ENCODE measurements at regions not wholly inside any gene's neighbourhood (a gene's known extent, or its start where the extent isn't known, plus 50 kb on each side); places are given as distances from the start of the nearest gene placed in this dataset.

DNA sequence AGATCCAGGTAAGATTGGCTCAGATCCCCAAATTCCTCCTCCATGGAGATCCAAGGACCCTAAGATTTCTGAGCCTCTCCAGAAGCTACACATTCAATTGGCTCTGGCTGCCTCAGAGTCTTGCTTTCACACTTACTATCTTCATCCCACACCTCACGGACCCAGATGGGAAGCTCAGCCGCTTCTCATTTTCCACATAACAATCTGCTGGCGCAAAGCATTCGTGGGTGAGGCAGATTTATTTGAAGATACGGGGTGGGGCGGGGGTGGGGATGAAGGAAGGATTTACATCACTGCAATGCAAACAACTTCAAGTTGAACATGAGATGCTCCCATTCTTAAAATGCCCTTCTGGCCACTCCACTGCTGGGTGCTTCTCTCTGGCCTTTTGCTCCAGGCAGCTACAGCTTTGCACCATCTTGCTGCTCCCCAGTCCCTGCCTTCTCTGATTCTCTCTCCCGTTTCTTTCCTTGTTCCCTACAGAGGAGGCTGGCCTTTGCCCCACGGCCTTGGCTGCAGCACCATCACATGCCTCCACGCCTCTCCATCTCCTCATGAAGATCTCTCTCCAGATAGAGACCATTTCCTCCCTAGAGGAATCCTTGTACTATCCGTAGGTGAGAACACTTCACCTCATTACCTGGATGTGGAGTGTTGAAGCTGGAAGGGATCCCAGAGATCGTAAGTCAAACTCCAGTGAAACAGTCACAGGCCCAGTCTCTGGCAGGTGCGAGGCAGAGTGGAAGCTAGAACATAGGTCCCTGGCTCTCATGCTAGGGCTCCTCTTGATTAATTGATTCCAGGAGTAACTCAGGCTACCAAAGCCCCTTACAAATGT is 175.9 kb downstream of the RPLP1 start:
- DNase-seq: no peak

GRCh38 chr15:69629631-69630161 is 177.1 kb downstream of the RPLP1 start:
- DNase-seq: no peak

GRCh38 chr15:69631005-69631404 is 178.4 kb downstream of the RPLP1 start:
- DNase-seq: no peak

DNA sequence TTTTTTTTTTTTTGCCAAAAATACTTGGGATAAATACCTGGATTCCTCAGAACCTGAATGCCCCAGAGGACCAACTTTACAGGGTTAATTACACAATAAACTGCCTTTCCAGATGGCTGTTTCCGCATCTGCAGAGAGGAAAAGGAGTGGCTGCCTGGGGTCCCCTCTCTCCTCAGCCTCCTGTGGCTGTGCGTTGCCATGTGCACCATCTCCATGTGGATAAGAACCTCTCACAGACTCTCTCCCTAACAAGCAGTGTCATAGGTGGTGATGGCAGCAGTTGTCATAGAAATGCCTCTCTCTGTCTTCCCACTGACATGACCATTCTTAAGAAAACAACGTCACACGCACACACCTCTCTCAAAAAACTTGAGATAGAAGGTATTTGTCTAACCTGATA is 179.4 kb downstream of the RPLP1 start:
- no peak for DNase-seq

- no peak for DNase-seq
These were observed 182.2 kb downstream of the RPLP1 start for GRCh38 chr15:69634860-69635259.

GRCh38 chr15:69636169-69636915 is 183.7 kb downstream of the RPLP1 start:
- DNase-seq: no peak

GRCh38 chr15:69637818-69638217 is 185.2 kb downstream of the RPLP1 start:
- DNase-seq: no peak

DNA sequence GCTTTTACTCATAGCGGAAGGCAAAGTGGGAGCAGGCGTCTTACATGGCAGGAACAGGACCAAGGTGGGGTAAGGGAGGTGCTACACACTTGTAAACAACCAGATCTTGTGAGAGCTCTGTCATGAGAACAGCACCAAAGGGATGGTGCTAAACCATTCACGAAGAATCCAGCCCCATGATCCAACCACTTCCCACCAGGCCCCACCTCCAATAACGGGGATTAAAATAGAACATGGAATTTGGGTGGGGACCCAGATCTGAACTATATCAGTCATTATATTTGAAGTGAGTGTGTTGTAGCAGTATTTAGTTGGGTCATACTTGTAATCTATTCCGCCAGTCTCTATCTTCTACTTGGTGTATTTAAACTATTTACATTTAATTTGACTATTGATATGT is 190.9 kb downstream of the RPLP1 start:
- DNase-seq: no peak

DNA sequence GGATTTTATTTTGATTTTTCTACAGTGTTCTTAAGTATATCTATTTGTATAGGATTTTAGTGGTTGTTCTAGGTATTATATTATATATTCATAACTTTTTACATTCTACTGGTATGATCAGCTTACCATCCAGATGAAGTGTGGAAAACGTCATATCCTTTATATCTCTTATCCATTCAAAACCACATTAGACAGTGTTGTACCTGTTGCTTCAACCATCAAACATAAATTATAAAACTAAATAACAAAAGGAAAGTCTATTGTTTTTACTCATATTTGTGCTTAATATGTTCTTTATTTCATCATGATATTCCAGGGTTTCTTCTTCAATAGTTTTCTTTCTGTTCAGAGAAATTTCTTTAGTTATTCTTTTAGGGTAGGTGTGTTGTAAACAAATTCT is 191.4 kb downstream of the RPLP1 start:
- DNase-seq: no peak

DNA sequence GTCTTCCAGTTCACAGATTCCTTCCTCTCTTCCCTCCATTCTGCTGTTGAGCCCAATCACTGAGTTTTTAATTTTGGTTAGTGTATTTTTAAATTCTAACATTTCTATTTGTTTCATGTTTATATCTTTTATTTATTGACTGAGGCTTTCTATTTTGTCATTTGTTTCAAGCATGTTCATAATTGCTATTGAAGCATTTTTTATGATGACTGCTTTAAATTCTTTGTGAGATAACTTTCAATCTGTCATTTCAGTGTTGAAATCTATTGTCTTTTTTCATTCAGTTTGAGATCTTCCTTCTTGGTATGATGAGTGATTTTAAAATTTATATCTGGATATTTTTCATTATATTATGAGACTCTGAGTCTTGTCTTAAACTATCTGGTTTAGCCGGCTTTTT is 192.3 kb downstream of the RPLP1 start:
- DNase-seq: no peak

GRCh38 chr15:69647142-69647513 is 194.5 kb downstream of the RPLP1 start:
- DNase-seq: no peak

DNA sequence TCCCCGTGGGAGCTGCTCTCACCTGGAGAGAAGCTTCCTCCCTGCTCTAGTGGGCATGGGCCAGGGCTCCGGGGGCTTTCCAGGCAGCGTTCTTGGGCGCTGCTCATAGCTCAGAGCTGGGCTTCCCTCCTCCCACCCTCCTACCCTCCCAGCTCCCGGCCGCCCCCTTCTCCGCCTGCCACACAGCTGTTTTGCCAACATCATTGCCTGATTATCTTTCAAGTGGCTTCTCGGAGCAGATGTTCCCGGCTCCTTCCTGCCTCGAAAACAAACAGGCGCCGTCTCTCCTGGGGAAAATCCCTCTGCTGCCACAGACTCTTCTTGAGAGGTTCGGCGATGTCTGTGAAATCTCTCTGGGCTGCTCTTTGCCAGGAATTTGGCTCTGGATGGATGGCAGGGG is 195.6 kb downstream of the RPLP1 start:
- peak; percentile 16 for DNase-seq

DNA sequence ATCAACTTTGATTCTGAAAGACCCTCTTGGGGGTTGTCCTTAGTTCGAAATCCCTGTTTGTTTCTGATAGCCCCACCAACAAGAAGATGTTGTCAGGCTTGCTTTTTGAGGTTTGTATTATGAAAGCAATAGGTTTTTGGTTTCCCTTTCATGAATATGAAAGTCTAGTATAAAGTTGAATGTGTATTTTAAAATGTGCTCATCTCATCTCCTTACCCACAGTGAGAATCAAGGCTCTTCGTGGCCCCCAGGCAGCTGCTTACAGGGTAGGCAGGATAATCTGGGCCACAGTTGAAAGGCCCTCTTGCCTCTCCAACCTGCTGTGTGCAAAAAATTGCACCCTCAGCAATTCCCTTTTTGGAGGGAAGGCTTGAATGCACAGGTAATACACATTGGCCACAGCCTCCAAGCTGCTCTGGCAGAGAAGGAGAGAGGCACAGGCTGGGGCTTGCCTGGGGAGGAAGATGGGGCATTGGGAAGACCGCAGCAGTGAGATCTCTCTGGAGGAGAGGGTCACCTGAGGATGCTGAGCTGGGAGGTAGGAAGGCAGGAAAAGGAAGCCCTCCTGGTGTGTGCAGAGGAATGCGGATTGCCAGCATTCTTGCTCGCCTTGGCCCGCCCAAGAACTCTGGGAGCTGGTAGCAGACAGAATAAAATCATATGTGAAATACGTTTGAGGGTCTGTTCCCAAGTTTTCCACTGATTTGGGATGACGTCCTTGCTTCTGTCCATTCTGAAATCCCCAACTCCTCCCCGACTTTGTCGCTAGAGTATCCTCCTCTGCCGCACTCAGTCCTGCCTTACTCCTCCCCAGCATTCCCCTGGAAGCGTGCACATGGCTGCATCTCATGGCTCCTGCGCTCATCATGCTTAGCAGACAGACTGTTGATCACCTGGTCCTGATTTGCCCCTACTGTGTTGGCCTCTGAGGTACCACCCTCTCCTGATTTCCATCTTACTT is 196.4 kb downstream of the RPLP1 start:
- DNase-seq: no peak

- no peak for DNase-seq
These were observed 199.7 kb downstream of the RPLP1 start for GRCh38 chr15:69652293-69652692.

DNA sequence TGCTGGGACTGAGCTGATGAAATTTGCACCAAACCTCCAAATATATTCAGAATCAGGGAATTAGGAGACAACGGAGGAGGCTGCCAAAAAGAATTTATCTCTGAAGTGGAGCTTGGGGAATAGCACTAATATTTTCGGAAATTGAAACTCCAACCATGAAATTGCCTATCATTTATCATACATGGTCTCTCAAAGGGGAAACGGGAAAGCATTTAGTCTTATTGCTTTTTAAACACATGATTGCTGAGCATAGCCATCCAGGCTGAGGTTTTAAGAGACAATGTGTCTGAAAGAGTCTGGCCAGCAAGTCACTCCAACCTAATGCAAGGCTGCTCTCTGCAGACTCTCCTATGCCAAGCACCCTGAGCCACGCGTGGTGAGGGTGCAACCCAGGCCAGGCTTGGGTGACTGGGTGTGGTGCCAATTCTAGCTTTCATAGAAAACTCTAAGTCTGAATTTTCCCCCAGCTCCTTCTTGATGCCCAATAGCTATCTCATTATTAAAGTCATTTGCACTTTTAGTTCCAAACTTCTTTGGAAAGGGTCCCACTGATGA is 200.2 kb downstream of the RPLP1 start:
- DNase-seq: no peak

GRCh38 chr15:69653306-69653705 is 200.7 kb downstream of the RPLP1 start:
- DNase-seq: no peak

- DNase-seq: no peak
These were observed 201.2 kb downstream of the RPLP1 start for GRCh38 chr15:69653846-69654245.

DNA sequence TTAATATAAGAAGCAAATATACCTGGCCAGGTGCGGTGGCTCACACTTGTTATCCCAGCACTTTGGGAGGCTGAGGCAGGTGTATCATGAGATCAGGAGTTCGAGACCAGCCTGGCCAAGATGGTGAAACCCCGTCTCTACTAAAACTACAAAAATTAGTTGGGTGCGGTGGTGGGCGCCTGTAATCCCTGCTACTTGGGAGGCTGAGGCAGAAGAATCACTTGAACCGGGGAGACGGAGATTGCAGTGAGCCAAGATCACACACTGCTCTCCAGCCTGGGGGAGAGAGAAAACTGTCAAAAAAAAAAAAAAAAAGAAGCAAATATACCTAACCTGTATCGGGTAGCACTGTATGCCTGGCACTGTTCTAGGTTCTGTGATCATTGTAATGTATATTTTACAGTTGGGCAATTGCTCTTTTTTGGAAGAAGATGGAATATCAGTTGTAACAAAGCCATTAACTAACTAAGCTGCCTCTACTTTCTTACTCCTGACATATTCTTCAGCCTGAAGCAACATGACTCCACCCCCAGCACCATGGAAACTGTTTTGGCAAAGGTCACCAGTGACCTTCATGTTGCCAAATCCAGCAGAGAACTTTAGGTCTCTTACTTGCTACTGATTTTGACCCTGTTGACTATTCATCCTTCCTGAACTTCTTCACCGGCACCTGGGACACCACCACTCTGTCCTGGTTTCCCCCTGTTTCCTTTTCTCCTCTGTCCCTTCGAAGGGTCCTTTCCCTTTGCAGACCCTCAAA is 203.8 kb downstream of the RPLP1 start:
- no peak for DNase-seq

- no peak for DNase-seq
These were observed 205.0 kb downstream of the RPLP1 start for GRCh38 chr15:69657626-69658025.

DNA sequence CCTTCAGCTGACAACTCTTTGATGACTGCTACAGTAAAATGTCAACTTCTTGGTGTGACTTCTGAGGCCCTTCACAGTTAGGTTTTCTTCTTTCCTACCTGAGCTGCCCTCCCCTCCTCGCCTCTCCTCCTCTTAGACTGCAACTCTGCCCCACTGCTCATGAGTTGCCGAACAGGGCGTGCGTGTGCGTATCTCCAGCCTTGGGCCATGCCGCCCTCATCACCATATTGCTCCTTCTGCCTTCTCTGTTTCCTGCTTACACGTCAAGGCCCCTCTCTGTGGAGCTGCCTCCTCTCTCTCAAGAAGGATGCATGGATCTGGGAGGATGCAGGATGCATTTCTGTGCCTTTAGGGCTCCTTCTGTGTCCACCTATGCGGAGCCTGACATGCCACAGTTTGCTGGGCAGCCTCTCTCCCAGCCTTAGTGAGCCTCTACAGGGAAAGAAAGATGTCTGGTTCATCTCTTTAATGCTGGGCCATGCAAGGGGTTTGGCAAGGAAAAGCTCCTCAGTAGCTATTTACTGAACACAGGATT is 205.9 kb downstream of the RPLP1 start:
- no peak for DNase-seq

- no peak for DNase-seq
These were observed 206.9 kb downstream of the RPLP1 start for GRCh38 chr15:69659454-69660050.
